Left lung (tissue), 4 donors: ENCODE measurements at regions not wholly inside any gene's neighbourhood (a gene's known extent, or its start where the extent isn't known, plus 50 kb on each side); places are given as distances from the start of the nearest gene placed in this dataset.

Source experiments
- ATAC-seq: fragments of 200-7000 bp; cut with Tn5 transposase; one replicate; pipeline ENCODE4 v1.9.1; 2020; ENCODE audit warnings: moderate library complexity
- DNase-seq, 4 donors: peaks; one replicate each; pipeline ENCODE4 v3.0.0-alpha.2; 2013 to 2020
- H3K27ac ChIP-seq, 2 donors: fragments of 200-600 bp; sonication (generic) in 1 of 2; one replicate each; pipeline versions ENCODE4 v1.5.0 to v1.8.0; 2020 to 2021
- H3K27me3 ChIP-seq, 2 donors: fragments of 200-600 bp; sonication (generic) in 1 of 2; one replicate each; pipeline versions ENCODE4 v1.5.0 to v1.8.0; 2020 to 2021
- H3K36me3 ChIP-seq, 2 donors: fragments of 200-600 bp; sonication (generic) in 1 of 2; one replicate each; pipeline versions ENCODE4 v1.5.0 to v1.8.0; 2020 to 2021
- H3K4me1 ChIP-seq, 2 donors: fragments of 200-600 bp; one replicate each; pipeline ENCODE4 v1.8.0; 2021
- H3K4me3 ChIP-seq, 2 donors: fragments of 200-600 bp; sonication (generic) in 1 of 2; one replicate each; pipeline versions ENCODE4 v1.5.0 to v1.8.0; 2020 to 2021; ENCODE audit warnings: mild to moderate bottlenecking in 1 of 2
- H3K9me3 ChIP-seq, 2 donors: fragments of 200-600 bp; sonication (generic) in 1 of 2; one replicate each; pipeline versions ENCODE4 v1.5.0 to v1.8.0; 2020 to 2021
- intact Hi-C, 2 donors: fragments of 100-400 bp; cut with DNase I; formaldehyde crosslinking; loops; one replicate each; pipeline versions ENCODE4 v1.11.2 to v1.14.2; 2022
- TF ChIP-seq, protein P1 (sequence below), 2 donors: fragments of 200-600 bp; sonication (generic) in 1 of 2; IDR thresholded peaks; one replicate each; pipeline versions ENCODE4 v1.5.0 to v1.8.0; 2021; ENCODE audit warnings: antibody characterized with exemption in 2 of 2
- donor health status: DM: no; HTN: yes; CAD: no.
- donor health status: DM: no; HTN: no; CAD: no.

DNA sequence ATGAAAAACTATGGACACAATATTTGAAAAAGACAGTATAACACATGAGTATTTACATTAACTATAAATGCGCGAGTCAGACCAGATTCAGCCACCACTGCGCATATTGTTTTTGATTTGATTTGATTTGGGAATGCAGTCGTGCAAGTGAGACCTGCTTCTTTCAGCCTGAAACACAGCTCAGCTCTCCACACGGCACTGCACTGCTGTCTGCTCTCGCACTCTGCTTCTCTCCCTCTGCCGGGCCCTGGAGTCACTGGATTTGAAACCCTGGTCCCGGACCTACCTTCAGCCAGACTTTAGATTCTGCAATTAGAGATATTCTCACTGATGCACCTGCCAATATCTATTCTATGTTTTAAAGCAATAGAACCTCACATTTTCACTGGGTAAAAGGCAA is 143.9 kb upstream of the TMEM132C start:
- peaks cover 0 to 7% of the 10 kb centered on the region in 2 donors for H3K9me3 ChIP-seq
- TF ChIP-seq, protein P1, sequence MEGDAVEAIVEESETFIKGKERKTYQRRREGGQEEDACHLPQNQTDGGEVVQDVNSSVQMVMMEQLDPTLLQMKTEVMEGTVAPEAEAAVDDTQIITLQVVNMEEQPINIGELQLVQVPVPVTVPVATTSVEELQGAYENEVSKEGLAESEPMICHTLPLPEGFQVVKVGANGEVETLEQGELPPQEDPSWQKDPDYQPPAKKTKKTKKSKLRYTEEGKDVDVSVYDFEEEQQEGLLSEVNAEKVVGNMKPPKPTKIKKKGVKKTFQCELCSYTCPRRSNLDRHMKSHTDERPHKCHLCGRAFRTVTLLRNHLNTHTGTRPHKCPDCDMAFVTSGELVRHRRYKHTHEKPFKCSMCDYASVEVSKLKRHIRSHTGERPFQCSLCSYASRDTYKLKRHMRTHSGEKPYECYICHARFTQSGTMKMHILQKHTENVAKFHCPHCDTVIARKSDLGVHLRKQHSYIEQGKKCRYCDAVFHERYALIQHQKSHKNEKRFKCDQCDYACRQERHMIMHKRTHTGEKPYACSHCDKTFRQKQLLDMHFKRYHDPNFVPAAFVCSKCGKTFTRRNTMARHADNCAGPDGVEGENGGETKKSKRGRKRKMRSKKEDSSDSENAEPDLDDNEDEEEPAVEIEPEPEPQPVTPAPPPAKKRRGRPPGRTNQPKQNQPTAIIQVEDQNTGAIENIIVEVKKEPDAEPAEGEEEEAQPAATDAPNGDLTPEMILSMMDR (IDR thresholded peaks at IDR 0.05) = no peak
- no peaks in the 10 kb centered on the region for H3K4me1 ChIP-seq
- DNase-seq = no peak
- H3K4me3 ChIP-seq = no peak overlapping the region
- no peak for ATAC-seq
- intact Hi-C loops = no loop called here
- no peaks in the 10 kb centered on the region for H3K27me3 ChIP-seq
- no peaks in the 10 kb centered on the region for H3K36me3 ChIP-seq
- H3K27ac ChIP-seq = no peak overlapping the region

DNA sequence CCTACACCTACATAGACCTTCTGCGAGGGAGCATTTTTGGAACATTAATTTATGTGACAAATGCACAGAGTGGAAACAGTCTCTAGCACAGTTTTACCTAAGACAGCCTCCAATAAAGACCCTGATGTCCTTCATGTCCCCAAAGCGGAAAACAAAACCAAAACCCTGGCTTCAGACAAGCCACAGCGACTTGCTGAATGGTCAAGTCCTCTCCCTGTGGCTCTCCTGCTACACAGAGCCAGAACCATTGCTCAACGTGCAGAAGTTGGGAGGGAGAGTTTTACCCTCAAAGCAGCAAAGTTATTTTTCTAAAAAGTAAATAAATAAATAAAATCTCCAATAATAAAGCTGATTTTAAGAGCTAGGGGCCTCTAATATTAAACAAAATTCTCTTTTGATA is 135.0 kb upstream of the TMEM132C start:
- ATAC-seq (no peak), DNase-seq (no peak)
- H3K27ac ChIP-seq = no peak overlapping the region
- no peaks in the 10 kb centered on the region for H3K27me3 ChIP-seq
- no peaks in the 10 kb centered on the region for H3K4me1 ChIP-seq
- no peaks in the 10 kb centered on the region for H3K36me3 ChIP-seq
- no peak overlapping the region for H3K4me3 ChIP-seq
- TF ChIP-seq, protein P1 (IDR thresholded peaks at IDR 0.05) = no peak
- H3K9me3 ChIP-seq = no peaks in the 10 kb centered on the region
- intact Hi-C loops = no loop called here

DNA sequence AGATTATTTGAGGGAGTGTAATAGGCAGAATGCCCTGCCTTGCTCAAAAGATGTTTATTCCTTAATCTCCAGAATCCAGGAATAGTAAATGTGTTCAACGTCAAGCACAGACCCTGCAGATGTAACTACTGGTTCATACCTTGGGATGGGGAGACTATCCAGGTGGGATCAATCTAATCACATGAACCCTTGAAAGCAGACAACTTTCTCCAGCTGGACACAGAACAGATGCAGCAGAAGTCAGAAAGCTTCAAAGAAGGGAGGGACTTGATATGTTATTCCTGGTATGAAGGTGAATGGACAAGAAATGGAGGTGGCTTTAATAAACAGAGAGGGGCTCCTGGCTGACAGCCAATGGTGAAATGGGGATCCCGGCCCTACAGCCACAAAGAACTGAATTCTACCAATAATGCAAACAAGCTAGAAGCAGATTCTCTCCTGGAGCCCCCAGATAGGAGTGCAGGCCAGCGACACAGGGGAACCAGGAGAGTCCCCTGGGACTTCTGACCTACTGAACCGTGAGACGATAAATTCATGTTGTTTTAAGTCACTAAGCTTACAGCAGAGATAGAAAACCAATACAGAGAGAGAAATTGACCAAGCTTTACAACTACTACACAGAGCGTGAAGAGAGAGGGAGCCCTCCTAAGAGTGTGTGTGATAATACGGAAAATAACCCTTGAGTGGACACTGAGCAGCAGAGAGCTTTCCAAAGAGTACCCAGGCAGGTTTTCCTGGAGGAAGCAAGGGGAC is 133.5 kb upstream of the TMEM132C start:
- Histone ChIP-seq H3K9me3 (no peaks in the 10 kb centered on the region), H3K36me3 (no peaks in the 10 kb centered on the region), H3K27me3 (no peaks in the 10 kb centered on the region), H3K4me3 (no peak overlapping the region), H3K4me1 (no peaks in the 10 kb centered on the region), H3K27ac (no peak overlapping the region)
- ATAC-seq (no peak), DNase-seq (no peak)
- intact Hi-C loops = no loop called here
- TF ChIP-seq, protein P1 (IDR thresholded peaks at IDR 0.05) = no peak

DNA sequence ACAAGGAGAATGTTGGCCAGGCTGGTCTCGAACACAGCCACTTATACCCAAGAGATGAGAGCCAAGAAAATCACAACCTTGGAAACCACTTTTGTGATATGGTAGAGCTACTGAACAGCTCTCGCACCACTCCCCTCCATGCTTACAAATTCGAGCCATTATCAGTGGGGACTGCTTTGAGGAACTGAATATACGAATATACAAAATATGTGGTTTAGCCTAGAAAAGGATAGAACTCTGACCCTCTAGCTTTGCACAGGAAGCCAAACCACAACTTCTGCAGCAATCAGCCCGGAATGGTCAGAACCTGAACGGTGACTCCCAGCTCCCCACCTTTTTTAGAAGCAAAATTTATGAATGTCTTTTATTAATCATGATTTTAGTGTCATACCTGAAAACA is 129.8 kb upstream of the TMEM132C start:
- H3K27ac ChIP-seq = no peak overlapping the region
- no peaks in the 10 kb centered on the region for H3K27me3 ChIP-seq
- ATAC-seq (no peak), DNase-seq (no peak)
- H3K9me3 ChIP-seq = no peaks in the 10 kb centered on the region
- TF ChIP-seq, protein P1 (IDR thresholded peaks at IDR 0.05) = no peak
- H3K4me3 ChIP-seq = no peak overlapping the region
- no peaks in the 10 kb centered on the region for H3K36me3 ChIP-seq
- intact Hi-C loops = no loop called here
- no peaks in the 10 kb centered on the region for H3K4me1 ChIP-seq

DNA sequence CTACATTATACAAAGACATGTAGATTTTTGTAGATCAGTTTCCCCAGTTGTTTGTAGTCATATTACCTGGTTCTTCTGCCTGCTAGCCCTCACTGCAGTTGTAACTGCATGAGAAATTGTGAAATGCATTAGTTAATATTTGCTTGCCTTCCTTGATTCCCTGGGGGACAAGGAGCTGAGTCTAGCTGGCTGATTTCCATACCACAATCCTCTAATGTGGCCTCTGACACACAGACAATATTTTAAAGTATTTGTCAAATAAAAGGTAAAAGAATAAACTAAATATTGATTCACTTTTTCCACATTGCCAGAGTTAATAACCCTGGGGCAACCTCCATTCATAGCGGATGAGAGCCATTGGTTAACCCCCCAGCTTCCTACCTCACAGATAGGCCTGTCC is 128.8 kb upstream of the TMEM132C start:
- Histone ChIP-seq H3K36me3 (no peaks in the 10 kb centered on the region), H3K27me3 (no peaks in the 10 kb centered on the region), H3K4me3 (no peak overlapping the region), H3K9me3 (no peaks in the 10 kb centered on the region), H3K4me1 (no peaks in the 10 kb centered on the region), H3K27ac (no peak overlapping the region)
- ATAC-seq (no peak), DNase-seq (peak in 1 of 4 donors; percentile 17)
- intact Hi-C loops = no loop called here
- TF ChIP-seq, protein P1 (IDR thresholded peaks at IDR 0.05) = no peak
